Small intestine (tissue), 7 donors: ENCODE measurements at regions not wholly inside any gene's neighbourhood (a gene's known extent, or its start where the extent isn't known, plus 50 kb on each side); places are given as distances from the start of the nearest gene placed in this dataset.

Experiments
- DNase-seq, 2 donors: peaks; one replicate each; pipeline versions ENCODE4 v3.0.0 to v3.0.0-alpha.2; 2013
- FAIRE-seq: peaks from 2 replicates; lab custom pipeline; 2012; peaks lifted over from hg19 to GRCh38; lab: Jason Lieb, UNC
- H3K27ac ChIP-seq, 3 donors: one replicate each; pipeline ENCODE4 v1.5.1; 2013; ENCODE audit warnings: low read length in 2 of 3, mild to moderate bottlenecking in 2 of 3, control low read depth in 1 of 3, inconsistent platforms in 1 of 3, low read depth in 1 of 3, moderate library complexity in 1 of 3
- H3K27me3 ChIP-seq, 3 donors: one replicate each; pipeline ENCODE4 v1.6.1; 2013; ENCODE audit warnings: low read length in 3 of 3, inconsistent platforms in 1 of 3; ENCODE audit not compliant: control insufficient read depth in 3 of 3, insufficient read depth in 3 of 3
- H3K36me3 ChIP-seq, 3 donors: one replicate each; pipeline ENCODE4 v1.6.1; 2013; ENCODE audit warnings: low read length in 3 of 3, inconsistent platforms in 1 of 3, low read depth in 1 of 3, mild to moderate bottlenecking in 1 of 3, moderate library complexity in 1 of 3; ENCODE audit not compliant: control insufficient read depth in 3 of 3, insufficient read depth in 2 of 3
- H3K4me1 ChIP-seq, 3 donors: one replicate each; pipeline ENCODE4 v1.6.1; 2013; ENCODE audit warnings: low read length in 2 of 3, inconsistent platforms in 1 of 3, low read depth in 1 of 3, mild to moderate bottlenecking in 1 of 3, moderate library complexity in 1 of 3; ENCODE audit not compliant: control insufficient read depth in 3 of 3, insufficient read depth in 2 of 3
- H3K4me3 ChIP-seq, 3 donors: one replicate each; pipeline ENCODE4 v1.5.1; 2013; ENCODE audit warnings: low read length in 3 of 3, control low read depth in 1 of 3, inconsistent platforms in 1 of 3, low read depth in 1 of 3, mild to moderate bottlenecking in 1 of 3, moderate library complexity in 1 of 3
- H3K9me3 ChIP-seq, 2 donors: one replicate each; pipeline ENCODE4 v1.6.1; 2013; ENCODE audit warnings: low read depth in 1 of 2, low read length in 1 of 2; ENCODE audit not compliant: control insufficient read depth in 2 of 2, insufficient read depth in 1 of 2
- WGBS, 3 donors: extraction: QIAGEN DNeasy Blood & Tissue Kit; methylation state at CpG; one replicate each; pipeline ENCODE4 v1.1.7; 2013; 5-methylcytosine and 5-hydroxymethylcytosine counted together
- donor health status: healthy with polysubstance abuse.
- donor health status: control.
- donor health status: control.
- donor health status: Bipolar disorder and iron deficiency.
- donor health status: healthy.

GRCh38 chr2:51420511-51420910, 388.6 kb upstream of the NRXN1 start:
- peaks cover 2 to 9% of the 10 kb centered on the region in 2 donors for H3K9me3 ChIP-seq
- no peak overlapping the region for H3K27ac ChIP-seq
- H3K27me3 ChIP-seq = no peaks in the 10 kb centered on the region
- no peak overlapping the region for H3K4me3 ChIP-seq
- H3K36me3 ChIP-seq = no peaks in the 10 kb centered on the region
- WGBS, 3 donors = 12 to 28% (median 15%) methylated on average over 3 of the region's 3 CpGs
- DNase-seq (no peak), FAIRE-seq (no peak)
- no peaks in the 10 kb centered on the region for H3K4me1 ChIP-seq

- no peaks in the 10 kb centered on the region for H3K9me3 ChIP-seq
- H3K4me1 ChIP-seq = no peaks in the 10 kb centered on the region
- H3K4me3 ChIP-seq = no peak overlapping the region
- FAIRE-seq (no peak), DNase-seq (no peak)
- H3K27ac ChIP-seq = no peak overlapping the region
- 69 to 83% (median 81%) methylated on average over 1 of the region's 1 CpG for WGBS, 3 donors
- no peaks in the 10 kb centered on the region for H3K36me3 ChIP-seq
- H3K27me3 ChIP-seq = no peaks in the 10 kb centered on the region
Observed at GRCh38 chr2:51413726-51414125, 381.8 kb upstream of the NRXN1 start.

GRCh38 chr2:51410331-51410730, 378.4 kb upstream of the NRXN1 start:
- Histone ChIP-seq H3K4me3 (no peak overlapping the region), H3K27me3 (no peaks in the 10 kb centered on the region), H3K27ac (no peak overlapping the region), H3K36me3 (no peaks in the 10 kb centered on the region), H3K9me3 (peaks cover 0 to 2% of the 10 kb centered on the region in 2 donors), H3K4me1 (no peaks in the 10 kb centered on the region)
- FAIRE-seq = no peak
- DNase-seq = no peak
- 35 to 52% (median 42%) methylated on average over 3 of the region's 3 CpGs for WGBS, 3 donors

- H3K27ac ChIP-seq = no peak overlapping the region
- 11 to 29% (median 14%) methylated on average over 1 of the region's 1 CpG for WGBS, 3 donors
- DNase-seq (no peak), FAIRE-seq (no peak)
- H3K4me3 ChIP-seq = no peak overlapping the region
- peaks cover 0 to 2% of the 10 kb centered on the region in 2 donors for H3K9me3 ChIP-seq
- no peaks in the 10 kb centered on the region for H3K36me3 ChIP-seq
- H3K4me1 ChIP-seq = no peaks in the 10 kb centered on the region
- H3K27me3 ChIP-seq = no peaks in the 10 kb centered on the region
Observed at GRCh38 chr2:51409920-51410319, 378.0 kb upstream of the NRXN1 start.

- Histone ChIP-seq H3K4me1 (no peaks in the 10 kb centered on the region), H3K9me3 (peaks cover 0 to 2% of the 10 kb centered on the region in 2 donors), H3K27ac (no peak overlapping the region), H3K36me3 (no peaks in the 10 kb centered on the region), H3K4me3 (no peak overlapping the region), H3K27me3 (no peaks in the 10 kb centered on the region)
- FAIRE-seq (no peak), DNase-seq (no peak)
- WGBS, 3 donors = 81 to 85% (median 81%) methylated on average over 3 of the region's 3 CpGs
Observed at GRCh38 chr2:51404226-51404625, 372.3 kb upstream of the NRXN1 start.

- FAIRE-seq (no peak), DNase-seq (no peak)
- Histone ChIP-seq H3K9me3 (peaks cover 0 to 2% of the 10 kb centered on the region in 2 donors), H3K27me3 (no peaks in the 10 kb centered on the region), H3K4me1 (no peaks in the 10 kb centered on the region), H3K36me3 (no peaks in the 10 kb centered on the region), H3K4me3 (no peak overlapping the region), H3K27ac (no peak overlapping the region)
- WGBS, 3 donors = 81 to 84% (median 83%) methylated on average over 5 of the region's 5 CpGs
Observed at GRCh38 chr2:51401546-51401945, 369.6 kb upstream of the NRXN1 start.

GRCh38 chr2:51387235-51387634, 355.3 kb upstream of the NRXN1 start:
- no peaks in the 10 kb centered on the region for H3K4me1 ChIP-seq
- peaks cover 5 to 17% of the 10 kb centered on the region in 2 donors for H3K9me3 ChIP-seq
- no peak overlapping the region for H3K27ac ChIP-seq
- no peak overlapping the region for H3K4me3 ChIP-seq
- FAIRE-seq = no peak
- no peaks in the 10 kb centered on the region for H3K36me3 ChIP-seq
- DNase-seq = no peak
- no peaks in the 10 kb centered on the region for H3K27me3 ChIP-seq

- peak; percentile 15 for FAIRE-seq
- no peaks in the 10 kb centered on the region for H3K27me3 ChIP-seq
- no peak overlapping the region for H3K27ac ChIP-seq
- H3K36me3 ChIP-seq = no peaks in the 10 kb centered on the region
- no peak overlapping the region for H3K4me3 ChIP-seq
- H3K4me1 ChIP-seq = no peaks in the 10 kb centered on the region
- H3K9me3 ChIP-seq = peaks cover 0 to 11% of the 10 kb centered on the region in 2 donors
- DNase-seq = no peak
Observed at GRCh38 chr2:51379997-51380396, 348.1 kb upstream of the NRXN1 start.

- Histone ChIP-seq H3K4me3 (no peak overlapping the region), H3K27me3 (no peaks in the 10 kb centered on the region), H3K27ac (no peak overlapping the region), H3K36me3 (no peaks in the 10 kb centered on the region), H3K4me1 (no peaks in the 10 kb centered on the region), H3K9me3 (no peaks in the 10 kb centered on the region)
- FAIRE-seq (no peak), DNase-seq (no peak)
- WGBS, 3 donors = 31 to 71% (median 44%) methylated on average over 4 of the region's 4 CpGs
Observed at GRCh38 chr2:51368250-51368649, 336.3 kb upstream of the NRXN1 start.
